Activated T-cell treated with anti-CD3 and anti-CD28 coated beads, Interleukin-2, amount 50 U/mL, for 72 hours (primary cell): ENCODE measurements at regions not wholly inside any gene's neighbourhood (a gene's known extent, or its start where the extent isn't known, plus 50 kb on each side); places are given as distances from the start of the nearest gene placed in this dataset.

ENCODE experiments used
- ATAC-seq, 2 donors: fragments of 150-1000 bp; cut with Tn5 transposase; replicated peaks in 1 of 2; 2 replicates each; pipeline ENCODE4 v1.10.0; 2021; ENCODE audit warnings: moderate library complexity in 2 of 2, mild to moderate bottlenecking in 1 of 2
- DNase-seq, 2 donors: peaks; one replicate each; pipeline ENCODE4 v3.0.0; 2021 to 2022; ENCODE audit warnings: mixed read lengths in 1 of 2
- H3K27ac Mint-ChIP-seq: one replicate; pipeline ENCODE4 v1.8.0; 2022; ENCODE audit warnings: mild to moderate bottlenecking, moderate library complexity, mixed read lengths
- H3K27me3 Mint-ChIP-seq: one replicate; pipeline ENCODE4 v1.8.0; 2022; ENCODE audit warnings: low read depth, mixed read lengths
- H3K36me3 Mint-ChIP-seq, 2 donors: one replicate each; pipeline ENCODE4 v1.8.0; 2022; ENCODE audit warnings: mixed read lengths in 2 of 2, mild to moderate bottlenecking in 1 of 2; ENCODE audit not compliant: insufficient read depth in 2 of 2
- H3K4me1 Mint-ChIP-seq: one replicate; pipeline ENCODE4 v1.8.0; 2022; ENCODE audit warnings: low read depth, mixed read lengths
- H3K4me3 Mint-ChIP-seq, 2 donors: one replicate each; pipeline ENCODE4 v1.8.0; 2022; ENCODE audit warnings: mild to moderate bottlenecking in 2 of 2, mixed read lengths in 2 of 2, moderate library complexity in 2 of 2
- H3K9me3 Mint-ChIP-seq, 2 donors: one replicate each; pipeline ENCODE4 v1.8.0; 2022; ENCODE audit warnings: mixed read lengths in 2 of 2

GRCh38 chr13:30091035-30091434 lies 216.3 kb downstream of the KATNAL1 start:
- H3K27me3 Mint-ChIP-seq: no peaks in the 10 kb centered on the region
- no peak overlapping the region for H3K27ac Mint-ChIP-seq
- H3K4me1 Mint-ChIP-seq: peaks cover 5% of the 10 kb centered on the region

GRCh38 chr13:30088312-30088855 lies 219.0 kb downstream of the KATNAL1 start:
- no peak overlapping the region for H3K27ac Mint-ChIP-seq
- no peaks in the 10 kb centered on the region for H3K36me3 Mint-ChIP-seq
- no peak overlapping the region for H3K4me3 Mint-ChIP-seq
- H3K9me3 Mint-ChIP-seq: no peaks in the 10 kb centered on the region
- DNase-seq: no peak
- peaks cover 4% of the 10 kb centered on the region for H3K27me3 Mint-ChIP-seq
- H3K4me1 Mint-ChIP-seq: peaks cover 5% of the 10 kb centered on the region
- ATAC-seq: no peak

More at GRCh38 chr13:30091035-30091434, 216.3 kb downstream of the KATNAL1 start:
- Mint-ChIP-seq H3K4me3 (no peak overlapping the region), H3K9me3 (no peaks in the 10 kb centered on the region), H3K36me3 (no peaks in the 10 kb centered on the region)
- ATAC-seq: no peak
- DNase-seq: no peak

DNA sequence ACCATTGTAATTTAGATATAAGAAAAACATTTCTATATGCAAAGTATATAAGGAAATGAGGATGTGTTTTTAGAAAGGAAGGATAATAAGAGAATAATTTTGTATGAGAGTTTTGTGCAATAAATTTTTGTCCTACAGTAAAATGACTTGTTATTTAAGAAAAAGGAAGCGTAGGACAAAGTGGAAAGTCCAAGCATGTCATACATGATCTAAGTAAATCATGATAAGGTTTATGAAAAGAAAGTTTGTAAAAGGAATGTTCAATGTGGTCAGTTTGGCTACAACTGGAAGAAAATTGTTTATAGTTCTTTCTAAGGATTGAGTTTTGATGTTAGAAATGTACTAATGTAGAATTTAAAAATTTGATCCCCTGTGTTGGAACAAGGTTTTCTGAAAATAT lies 222.3 kb downstream of the KATNAL1 start:
- H3K36me3 Mint-ChIP-seq: no peaks in the 10 kb centered on the region
- H3K9me3 Mint-ChIP-seq: peaks cover 0 to 1% of the 10 kb centered on the region in 2 donors
- no peak for DNase-seq
- H3K4me3 Mint-ChIP-seq: no peak overlapping the region
- ATAC-seq: no peak
- peaks cover 6% of the 10 kb centered on the region for H3K27me3 Mint-ChIP-seq
- no peak overlapping the region for H3K27ac Mint-ChIP-seq
- H3K4me1 Mint-ChIP-seq: peaks cover 5% of the 10 kb centered on the region

GRCh38 chr13:30082391-30082790 lies 225.0 kb downstream of the KATNAL1 start:
- ATAC-seq: no peak
- Mint-ChIP-seq H3K27ac (no peak overlapping the region), H3K27me3 (peaks cover 6% of the 10 kb centered on the region)

GRCh38 chr13:30081331-30081730 lies 226.0 kb downstream of the KATNAL1 start:
- H3K4me1 Mint-ChIP-seq: no peaks in the 10 kb centered on the region
- H3K4me3 Mint-ChIP-seq: no peak overlapping the region
- ATAC-seq (no peak), DNase-seq (no peak)
- no peaks in the 10 kb centered on the region for H3K36me3 Mint-ChIP-seq
- H3K9me3 Mint-ChIP-seq: peaks cover 0 to 1% of the 10 kb centered on the region in 2 donors
- peaks cover 6% of the 10 kb centered on the region for H3K27me3 Mint-ChIP-seq
- no peak overlapping the region for H3K27ac Mint-ChIP-seq

More at GRCh38 chr13:30082391-30082790, 225.0 kb downstream of the KATNAL1 start:
- no peaks in the 10 kb centered on the region for H3K36me3 Mint-ChIP-seq
- H3K4me1 Mint-ChIP-seq: no peaks in the 10 kb centered on the region
- H3K4me3 Mint-ChIP-seq: no peak overlapping the region
- no peak for DNase-seq
- H3K9me3 Mint-ChIP-seq: peaks cover 0 to 1% of the 10 kb centered on the region in 2 donors

- Mint-ChIP-seq H3K36me3 (no peaks in the 10 kb centered on the region), H3K4me1 (no peaks in the 10 kb centered on the region), H3K27ac (no peak overlapping the region), H3K9me3 (peaks cover 0 to 1% of the 10 kb centered on the region in 2 donors), H3K4me3 (no peak overlapping the region), H3K27me3 (peaks cover 6% of the 10 kb centered on the region)
- no peak for ATAC-seq
- no peak for DNase-seq
These were observed 227.8 kb downstream of the KATNAL1 start for GRCh38 chr13:30079501-30079900.

DNA sequence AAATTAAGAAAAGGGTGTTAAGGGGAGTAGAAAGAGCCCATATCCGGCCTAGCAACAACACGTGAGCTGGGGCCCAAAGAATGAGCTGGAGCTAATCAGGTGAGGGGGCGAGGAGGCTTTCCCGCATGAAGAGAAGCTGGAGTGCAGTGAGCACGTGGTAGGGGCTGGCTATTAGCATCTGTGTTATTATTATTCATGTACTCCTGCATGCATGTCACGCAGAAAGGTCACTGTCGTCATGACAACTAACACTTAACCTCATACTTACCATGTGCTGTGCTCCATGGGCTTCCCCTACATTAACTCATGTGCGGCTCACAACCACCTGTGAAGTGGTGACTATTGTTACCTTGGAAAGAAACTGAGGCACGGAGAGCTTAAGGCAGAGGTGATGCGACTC lies 227.6 kb upstream of the UBL3 start:
- Mint-ChIP-seq H3K4me1 (no peaks in the 10 kb centered on the region), H3K36me3 (no peaks in the 10 kb centered on the region), H3K27ac (no peak overlapping the region), H3K4me3 (no peak overlapping the region), H3K27me3 (no peaks in the 10 kb centered on the region), H3K9me3 (peaks cover 0 to 1% of the 10 kb centered on the region in 2 donors)
- no peak for DNase-seq
- ATAC-seq: no peak

DNA sequence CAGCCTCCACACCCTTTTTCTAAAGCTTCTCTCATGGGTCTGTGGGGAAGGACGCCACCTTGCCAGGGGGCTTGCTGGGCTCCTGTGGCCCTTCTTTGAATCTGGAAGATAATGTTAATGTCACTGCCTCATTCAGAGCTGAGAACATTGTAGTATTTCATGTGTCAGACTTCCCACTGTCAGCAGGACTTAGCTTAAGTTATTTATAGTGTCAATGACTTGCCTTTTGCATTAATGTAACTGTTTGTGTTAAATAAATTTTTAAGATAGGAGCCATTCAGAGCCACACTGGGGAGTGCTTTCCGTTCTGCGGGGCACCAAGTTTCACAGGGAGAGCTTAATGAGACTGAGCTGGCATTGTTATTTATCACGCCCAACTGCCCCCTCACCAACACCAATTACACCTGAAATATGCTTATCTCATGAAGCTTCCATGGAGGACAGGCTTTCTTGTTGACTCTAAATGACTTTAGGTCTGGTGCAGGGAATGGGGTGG lies 226.9 kb upstream of the UBL3 start:
- Mint-ChIP-seq H3K9me3 (peaks cover 0 to 1% of the 10 kb centered on the region in 2 donors), H3K27me3 (no peaks in the 10 kb centered on the region), H3K36me3 (no peaks in the 10 kb centered on the region), H3K4me3 (no peak overlapping the region), H3K27ac (no peak overlapping the region), H3K4me1 (no peaks in the 10 kb centered on the region)
- DNase-seq (no peak), ATAC-seq (no peak)

GRCh38 chr13:30074955-30075614 lies 224.7 kb upstream of the UBL3 start:
- H3K27me3 Mint-ChIP-seq: no peaks in the 10 kb centered on the region
- H3K27ac Mint-ChIP-seq: no peak overlapping the region
- H3K4me3 Mint-ChIP-seq: no peak overlapping the region
- no peaks in the 10 kb centered on the region for H3K36me3 Mint-ChIP-seq
- ATAC-seq (no peak), DNase-seq (no peak)
- H3K9me3 Mint-ChIP-seq: no peaks in the 10 kb centered on the region
- H3K4me1 Mint-ChIP-seq: no peaks in the 10 kb centered on the region

- Mint-ChIP-seq H3K4me1 (no peaks in the 10 kb centered on the region), H3K27me3 (no peaks in the 10 kb centered on the region), H3K36me3 (no peaks in the 10 kb centered on the region), H3K27ac (no peak overlapping the region), H3K4me3 (no peak overlapping the region), H3K9me3 (no peaks in the 10 kb centered on the region)
- DNase-seq (no peak), ATAC-seq (no peak)
These were observed 224.0 kb upstream of the UBL3 start for GRCh38 chr13:30074431-30074830.

GRCh38 chr13:30072818-30073186 lies 222.4 kb upstream of the UBL3 start:
- H3K27ac Mint-ChIP-seq: no peak overlapping the region
- no peak for DNase-seq
- H3K4me3 Mint-ChIP-seq: no peak overlapping the region
- no peaks in the 10 kb centered on the region for H3K9me3 Mint-ChIP-seq
- no peaks in the 10 kb centered on the region for H3K36me3 Mint-ChIP-seq
- H3K27me3 Mint-ChIP-seq: no peaks in the 10 kb centered on the region
- H3K4me1 Mint-ChIP-seq: no peaks in the 10 kb centered on the region
- ATAC-seq: no peak

- H3K27ac Mint-ChIP-seq: no peak overlapping the region
- DNase-seq (no peak), ATAC-seq (no peak)
- no peak overlapping the region for H3K4me3 Mint-ChIP-seq
- H3K36me3 Mint-ChIP-seq: no peaks in the 10 kb centered on the region
- no peaks in the 10 kb centered on the region for H3K27me3 Mint-ChIP-seq
- no peaks in the 10 kb centered on the region for H3K4me1 Mint-ChIP-seq
- no peaks in the 10 kb centered on the region for H3K9me3 Mint-ChIP-seq
These were observed 221.8 kb upstream of the UBL3 start for GRCh38 chr13:30071969-30072817.

- Mint-ChIP-seq H3K4me1 (no peaks in the 10 kb centered on the region), H3K36me3 (peaks cover 0 to 2% of the 10 kb centered on the region in 2 donors), H3K4me3 (no peak overlapping the region), H3K9me3 (peaks cover 0 to 1% of the 10 kb centered on the region in 2 donors), H3K27me3 (no peaks in the 10 kb centered on the region), H3K27ac (no peak overlapping the region)
- ATAC-seq (no peak), DNase-seq (no peak)
These were observed 214.8 kb upstream of the UBL3 start for GRCh38 chr13:30065181-30065580.
